PC-9 (cell line): ENCODE measurements at regions not wholly inside any gene's neighbourhood (a gene's known extent, or its start where the extent isn't known, plus 50 kb on each side); places are given as distances from the start of the nearest gene placed in this dataset.

Experiments
- BruUV-seq: library from RNA; stranded (reverse); fragments of 400-500 nt; replicated peaks from 2 replicates; lab custom pipeline; 2021; lab: Mats Ljungman, UMichigan
- CTCF ChIA-PET: fragments of 300-600 bp; sonication (Branson Sonifier 250); formaldehyde crosslinking; loops from one replicate; lab custom pipeline; 2022; ENCODE audit warnings: antibody characterized with exemption; lab: Charles Lee
- POLR2A ChIA-PET: fragments of 300-600 bp; sonication (Branson Sonifier 250); formaldehyde crosslinking; loops from one replicate; lab custom pipeline; 2022; ENCODE audit warnings: antibody characterized with exemption; ENCODE audit not compliant: unreplicated experiment; lab: Charles Lee
- DNase-seq, 2 experiments: peaks; one replicate each; pipeline versions ENCODE4 v3.0.0 to v3.0.0-alpha.2; 2015 to 2022; ENCODE audit warnings: mixed read lengths in 1 of 2
- H2AFZ ChIP-seq: fragments of 200-600 bp; sonication (generic); 2 replicates; pipeline ENCODE4 v1.8.1; 2017; ENCODE audit warnings: antibody characterized with exemption
- H3F3A ChIP-seq: fragments of 200-600 bp; sonication (generic); 2 replicates; pipeline ENCODE4 v1.8.1; 2017; ENCODE audit warnings: antibody characterized with exemption, mild to moderate bottlenecking, low read depth; ENCODE audit not compliant: insufficient read depth
- H3K27ac ChIP-seq: fragments of 200-600 bp; sonication (generic); 2 replicates; pipeline ENCODE4 v1.6.1; 2016; ENCODE audit warnings: mixed run types
- H3K27me3 ChIP-seq: fragments of 200-600 bp; sonication (generic); 2 replicates; pipeline ENCODE4 v1.6.1; 2016; ENCODE audit warnings: low read depth, mixed run types; ENCODE audit not compliant: insufficient read depth
- H3K36me3 ChIP-seq: fragments of 200-600 bp; sonication (generic); 2 replicates; pipeline ENCODE4 v1.6.1; 2016; ENCODE audit warnings: low read depth, mixed run types
- H3K4me1 ChIP-seq: fragments of 200-600 bp; sonication (generic); replicated peaks from 2 replicates; pipeline ENCODE4 v1.6.1; 2016; ENCODE audit warnings: mixed run types; ENCODE audit not compliant: insufficient read depth
- H3K4me2 ChIP-seq: fragments of 200-600 bp; sonication (generic); 2 replicates; pipeline ENCODE4 v1.6.1; 2017; ENCODE audit warnings: mixed run types
- H3K4me3 ChIP-seq: fragments of 200-600 bp; sonication (generic); 2 replicates; pipeline ENCODE4 v1.6.1; 2016; ENCODE audit warnings: mixed run types
- H3K79me2 ChIP-seq: fragments of 200-600 bp; sonication (generic); 2 replicates; pipeline ENCODE4 v1.6.1; 2017; ENCODE audit warnings: low read depth, mixed run types
- H3K9me2 ChIP-seq: fragments of 200-600 bp; sonication (generic); 2 replicates; pipeline ENCODE4 v1.8.1; 2017; ENCODE audit warnings: mild to moderate bottlenecking; ENCODE audit not compliant: insufficient read depth
- H3K9me3 ChIP-seq: fragments of 200-600 bp; sonication (generic); 2 replicates; pipeline ENCODE4 v1.8.1; 2016; ENCODE audit warnings: low read depth; ENCODE audit not compliant: insufficient read depth
- H4K20me1 ChIP-seq: fragments of 200-600 bp; sonication (generic); 2 replicates; pipeline ENCODE4 v1.8.1; 2017; ENCODE audit not compliant: insufficient read depth
- CTCF ChIP-seq: fragments of 200-600 bp; sonication (generic); conservative IDR thresholded peaks from 2 replicates; pipeline ENCODE4 v1.6.1; 2017; ENCODE audit warnings: mixed run types, antibody characterized with exemption, mild to moderate bottlenecking, moderate library complexity
- EZH2 ChIP-seq: fragments of 200-600 bp; sonication (generic); IDR thresholded peaks from 2 replicates; pipeline ENCODE4 v1.8.0; 2017; ENCODE audit warnings: antibody characterized with exemption, low read depth
- intact Hi-C: fragments of 100-400 bp; cut with micrococcal nuclease; formaldehyde crosslinking; loops from one replicate; pipeline ENCODE4 v1.10.0; 2022; ENCODE audit not compliant: unreplicated experiment

GRCh38 chr20:12723811-12724210 lies 285.0 kb upstream of the SPTLC3 start:
- H3K4me2 ChIP-seq: no peak overlapping the region
- no peaks in the 10 kb centered on the region for H4K20me1 ChIP-seq
- intact Hi-C loops: no loop called here
- no peaks in the 10 kb centered on the region for H3K36me3 ChIP-seq
- CTCF ChIA-PET: no interaction called here
- BruUV-seq: no TSS peak
- TF ChIP-seq CTCF (no peak), EZH2 (no peak)
- no peaks in the 10 kb centered on the region for H3K9me3 ChIP-seq
- no peaks in the 10 kb centered on the region for H3K27me3 ChIP-seq
- no peak overlapping the region for H3K4me3 ChIP-seq
- H3K79me2 ChIP-seq: no peaks in the 10 kb centered on the region
- POLR2A ChIA-PET: no interaction called here
- no peaks in the 10 kb centered on the region for H3K9me2 ChIP-seq
- H2AFZ ChIP-seq: no peak overlapping the region
- H3F3A ChIP-seq: no peaks in the 10 kb centered on the region
- no peak for DNase-seq
- H3K27ac ChIP-seq: no peak overlapping the region
- no peaks in the 10 kb centered on the region for H3K4me1 ChIP-seq

- Histone ChIP-seq H3K27me3 (no peaks in the 10 kb centered on the region), H3K36me3 (no peaks in the 10 kb centered on the region), H3K9me3 (no peaks in the 10 kb centered on the region), H3K4me2 (no peak overlapping the region), H3F3A (no peaks in the 10 kb centered on the region), H3K9me2 (no peaks in the 10 kb centered on the region), H3K79me2 (no peaks in the 10 kb centered on the region), H3K4me1 (no peaks in the 10 kb centered on the region), H2AFZ (no peak overlapping the region), H4K20me1 (no peaks in the 10 kb centered on the region), H3K27ac (no peak overlapping the region), H3K4me3 (no peak overlapping the region)
- ChIA-PET CTCF (no interaction called here), POLR2A (interaction anchor here (0.7 kb wide), 1 partner anchor 17 kb away, joined by 5 read pairs; no protein-coding TSS in a partner anchor)
- BruUV-seq: no TSS peak
- TF ChIP-seq CTCF (no peak), EZH2 (no peak)
- DNase-seq: no peak
- intact Hi-C loops: no loop called here
Measured at GRCh38 chr20:12728782-12729181, 280.0 kb upstream of the SPTLC3 start.

- DNase-seq: no peak
- intact Hi-C loops: no loop called here
Measured at GRCh38 chr20:12729326-12729725, 279.4 kb upstream of the SPTLC3 start.

More at GRCh38 chr20:12729326-12729725, 279.4 kb upstream of the SPTLC3 start:
- no peaks in the 10 kb centered on the region for H3K27me3 ChIP-seq
- no peak overlapping the region for H3K4me2 ChIP-seq
- ChIA-PET CTCF (no interaction called here), POLR2A (interaction anchor here (0.7 kb wide), 1 partner anchor 18 kb away, joined by 5 read pairs; no protein-coding TSS in a partner anchor)
- H3K9me2 ChIP-seq: no peaks in the 10 kb centered on the region
- H3K9me3 ChIP-seq: no peaks in the 10 kb centered on the region
- no peak overlapping the region for H3K27ac ChIP-seq
- no peaks in the 10 kb centered on the region for H4K20me1 ChIP-seq
- no peak overlapping the region for H3K4me3 ChIP-seq
- H2AFZ ChIP-seq: no peak overlapping the region
- H3F3A ChIP-seq: no peaks in the 10 kb centered on the region
- no peaks in the 10 kb centered on the region for H3K36me3 ChIP-seq
- no peaks in the 10 kb centered on the region for H3K4me1 ChIP-seq
- H3K79me2 ChIP-seq: no peaks in the 10 kb centered on the region
- TF ChIP-seq CTCF: no peak
- no peak for TF ChIP-seq EZH2
- no TSS peak for BruUV-seq
